Endothelial cell of umbilical vein (primary cell): ENCODE measurements at regions not wholly inside any gene's neighbourhood (a gene's known extent, or its start where the extent isn't known, plus 50 kb on each side); places are given as distances from the start of the nearest gene placed in this dataset.

Source experiments
- CTCF ChIP-seq, 2 donors: IDR thresholded peaks; 1 replicate in 1 of 2; 2 replicates in 1 of 2; pipeline ENCODE4 v1.5.1; 2011; ENCODE audit warnings: low read length in 2 of 2, mild to moderate bottlenecking in 2 of 2, moderate library complexity in 2 of 2, control low read depth in 1 of 2, inconsistent platforms in 1 of 2, low read depth in 1 of 2; ENCODE audit not compliant: insufficient read depth in 1 of 2; ENCODE audit errors: extremely low read depth in 1 of 2
- EZH2 ChIP-seq: IDR thresholded peaks from 2 replicates; pipeline ENCODE4 v1.6.1; 2012; ENCODE audit warnings: borderline replicate concordance, low read depth, mild to moderate bottlenecking, moderate library complexity, low read length, inconsistent platforms; ENCODE audit not compliant: severe bottlenecking
- GATA2 ChIP-seq: IDR thresholded peaks from 2 replicates; pipeline ENCODE4 v1.7.0; 2011; ENCODE audit warnings: low read depth, mild to moderate bottlenecking, moderate library complexity, mixed read lengths, low read length; ENCODE audit not compliant: insufficient read length, insufficient read depth
- JUN ChIP-seq: IDR thresholded peaks from 2 replicates; pipeline ENCODE4 v1.6.1; 2011; ENCODE audit warnings: borderline replicate concordance, low read depth; ENCODE audit not compliant: insufficient read length, insufficient read depth
- MAX ChIP-seq: IDR thresholded peaks from 2 replicates; pipeline ENCODE4 v1.6.1; 2011; ENCODE audit not compliant: insufficient read depth, insufficient read length
- POLR2A ChIP-seq: IDR thresholded peaks from 2 replicates; pipeline ENCODE4 v1.6.1; 2012; ENCODE audit warnings: low read depth, mild to moderate bottlenecking, control low read depth, low read length
- POLR2AphosphoS5 ChIP-seq: IDR thresholded peaks from 2 replicates; pipeline ENCODE4 v1.6.1; 2012; ENCODE audit warnings: low read depth, mild to moderate bottlenecking, control low read depth, low read length, moderate library complexity; ENCODE audit not compliant: insufficient read depth

- no peak for TF ChIP-seq CTCF (IDR thresholded peaks at IDR 0.05; ENCODE audit: extremely low read depth in 1 of 2, insufficient read depth in 1 of 2, low read depth in 1 of 2, low read length in 2 of 2)
- TF ChIP-seq EZH2: no peak
- no peak for TF ChIP-seq MAX
- TF ChIP-seq POLR2AphosphoS5: no peak
- no peak for TF ChIP-seq POLR2A
- TF ChIP-seq GATA2: no peak
- TF ChIP-seq JUN: no peak
Observed at GRCh38 chr2:53536583-53537361, 230.8 kb upstream of the CHAC2 start.
